Uterus (tissue), 2 donors: ENCODE measurements at regions not wholly inside any gene's neighbourhood (a gene's known extent, or its start where the extent isn't known, plus 50 kb on each side); places are given as distances from the start of the nearest gene placed in this dataset.

Experiments used
- POLR2A ChIP-seq, 2 donors: fragments of 450-650 bp; IDR thresholded peaks; one replicate each; pipeline ENCODE4 v1.6.1; 2016; ENCODE audit warnings: antibody characterized with exemption in 2 of 2, mild to moderate bottlenecking in 1 of 2, moderate library complexity in 1 of 2
- TF ChIP-seq, protein P1 (sequence below), 4 experiments: fragments of 200-600 bp in 2 of 4; fragments of 450-650 bp in 2 of 4; sonication (generic) in 2 of 4; IDR thresholded peaks; one replicate each; pipeline ENCODE4 v1.5.1; 2016 to 2019; ENCODE audit warnings: antibody characterized with exemption in 4 of 4, mild to moderate bottlenecking in 2 of 4, moderate library complexity in 1 of 4

DNA sequence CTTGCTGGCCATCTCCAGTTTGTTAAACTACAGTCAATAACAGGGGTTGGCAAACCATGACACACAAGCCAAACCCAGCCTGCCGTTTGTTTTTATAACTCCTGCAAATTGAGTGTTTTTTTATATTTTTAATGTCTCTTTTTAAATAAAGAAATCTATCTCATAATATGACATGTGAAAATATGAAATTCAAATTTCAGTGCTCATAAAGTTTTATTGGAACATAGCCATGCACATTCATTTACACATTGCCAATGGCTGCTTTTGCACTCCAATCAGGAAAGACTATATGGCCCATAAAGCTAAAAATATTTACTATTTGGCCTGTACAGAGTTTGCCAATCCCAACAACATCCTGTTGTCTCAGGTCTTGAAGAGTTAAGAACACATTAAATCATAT, 129.0 kb upstream of the SRSF6 start:
- TF ChIP-seq, protein P1, sequence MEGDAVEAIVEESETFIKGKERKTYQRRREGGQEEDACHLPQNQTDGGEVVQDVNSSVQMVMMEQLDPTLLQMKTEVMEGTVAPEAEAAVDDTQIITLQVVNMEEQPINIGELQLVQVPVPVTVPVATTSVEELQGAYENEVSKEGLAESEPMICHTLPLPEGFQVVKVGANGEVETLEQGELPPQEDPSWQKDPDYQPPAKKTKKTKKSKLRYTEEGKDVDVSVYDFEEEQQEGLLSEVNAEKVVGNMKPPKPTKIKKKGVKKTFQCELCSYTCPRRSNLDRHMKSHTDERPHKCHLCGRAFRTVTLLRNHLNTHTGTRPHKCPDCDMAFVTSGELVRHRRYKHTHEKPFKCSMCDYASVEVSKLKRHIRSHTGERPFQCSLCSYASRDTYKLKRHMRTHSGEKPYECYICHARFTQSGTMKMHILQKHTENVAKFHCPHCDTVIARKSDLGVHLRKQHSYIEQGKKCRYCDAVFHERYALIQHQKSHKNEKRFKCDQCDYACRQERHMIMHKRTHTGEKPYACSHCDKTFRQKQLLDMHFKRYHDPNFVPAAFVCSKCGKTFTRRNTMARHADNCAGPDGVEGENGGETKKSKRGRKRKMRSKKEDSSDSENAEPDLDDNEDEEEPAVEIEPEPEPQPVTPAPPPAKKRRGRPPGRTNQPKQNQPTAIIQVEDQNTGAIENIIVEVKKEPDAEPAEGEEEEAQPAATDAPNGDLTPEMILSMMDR (IDR thresholded peaks at IDR 0.05), result no peak
- TF ChIP-seq POLR2A (IDR thresholded peaks at IDR 0.05), result no peak
